ENCODE measurements at regions not wholly inside any gene's neighbourhood (a gene's known extent, or its start where the extent isn't known, plus 50 kb on each side); places are given as distances from the start of the nearest gene placed in this dataset.

DNA sequence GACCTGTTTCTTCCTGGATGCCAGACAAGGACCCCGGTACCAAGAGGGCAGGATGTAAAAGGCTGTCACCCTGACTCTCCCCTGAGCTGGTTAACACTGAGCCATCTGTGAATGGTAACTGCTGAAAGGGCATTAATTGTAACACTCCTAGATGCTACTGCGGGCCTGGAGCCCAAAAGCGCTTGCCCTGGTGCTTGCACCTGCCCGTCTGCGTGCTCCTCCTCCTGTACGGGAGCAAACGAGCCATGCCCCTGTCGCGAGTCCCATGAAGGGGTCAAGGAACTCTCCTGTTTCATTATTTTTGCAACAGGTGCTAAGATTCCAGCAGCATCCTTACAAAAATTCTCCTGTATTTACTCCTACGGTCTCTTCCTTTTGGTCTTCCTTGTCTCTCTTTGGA is 140.0 kb upstream of the LAMA2 start:
- no peaks in the 10 kb centered on the region for H3K4me1 ChIP-seq (ENCODE audit: control insufficient read depth in 2 of 3, insufficient read depth in 2 of 3, low read depth in 1 of 3, low read length in 3 of 3)
- no peaks in the 10 kb centered on the region for H3K27me3 ChIP-seq (ENCODE audit: control insufficient read depth, insufficient read depth, low read length)
- DNase-seq (no peak), FAIRE-seq (no peak)
- no peaks in the 10 kb centered on the region for H3K9me3 ChIP-seq (ENCODE audit: control insufficient read depth in 2 of 3, insufficient read depth in 1 of 3, low read length in 3 of 3)
- no peak overlapping the region for H3K9ac ChIP-seq (ENCODE audit: low read length in 3 of 3)
- TF ChIP-seq, protein P1, sequence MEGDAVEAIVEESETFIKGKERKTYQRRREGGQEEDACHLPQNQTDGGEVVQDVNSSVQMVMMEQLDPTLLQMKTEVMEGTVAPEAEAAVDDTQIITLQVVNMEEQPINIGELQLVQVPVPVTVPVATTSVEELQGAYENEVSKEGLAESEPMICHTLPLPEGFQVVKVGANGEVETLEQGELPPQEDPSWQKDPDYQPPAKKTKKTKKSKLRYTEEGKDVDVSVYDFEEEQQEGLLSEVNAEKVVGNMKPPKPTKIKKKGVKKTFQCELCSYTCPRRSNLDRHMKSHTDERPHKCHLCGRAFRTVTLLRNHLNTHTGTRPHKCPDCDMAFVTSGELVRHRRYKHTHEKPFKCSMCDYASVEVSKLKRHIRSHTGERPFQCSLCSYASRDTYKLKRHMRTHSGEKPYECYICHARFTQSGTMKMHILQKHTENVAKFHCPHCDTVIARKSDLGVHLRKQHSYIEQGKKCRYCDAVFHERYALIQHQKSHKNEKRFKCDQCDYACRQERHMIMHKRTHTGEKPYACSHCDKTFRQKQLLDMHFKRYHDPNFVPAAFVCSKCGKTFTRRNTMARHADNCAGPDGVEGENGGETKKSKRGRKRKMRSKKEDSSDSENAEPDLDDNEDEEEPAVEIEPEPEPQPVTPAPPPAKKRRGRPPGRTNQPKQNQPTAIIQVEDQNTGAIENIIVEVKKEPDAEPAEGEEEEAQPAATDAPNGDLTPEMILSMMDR (IDR thresholded peaks at IDR 0.05; ENCODE audit: borderline replicate concordance, extremely low read depth, insufficient read depth), result no peak
- no peak overlapping the region for H3K4me3 ChIP-seq (ENCODE audit: low read length in 3 of 3)
- intact Hi-C loops (cut with DNase I), result no loop called here
- H3K36me3 ChIP-seq (ENCODE audit: control insufficient read depth in 2 of 3, insufficient read depth in 3 of 3, low read length in 3 of 3), result no peaks in the 10 kb centered on the region
- no peak overlapping the region for H3K27ac ChIP-seq (ENCODE audit: low read depth in 2 of 2, low read length in 2 of 2)

- Histone ChIP-seq H3K4me3 (ENCODE audit: low read length in 3 of 3) (no peak overlapping the region), H3K27ac (ENCODE audit: low read depth in 2 of 2, low read length in 2 of 2) (no peak overlapping the region), H3K9me3 (ENCODE audit: control insufficient read depth in 2 of 3, insufficient read depth in 1 of 3, low read length in 3 of 3) (no peaks in the 10 kb centered on the region), H3K36me3 (ENCODE audit: control insufficient read depth in 2 of 3, insufficient read depth in 3 of 3, low read length in 3 of 3) (no peaks in the 10 kb centered on the region), H3K9ac (ENCODE audit: low read length in 3 of 3) (no peak overlapping the region), H3K4me1 (ENCODE audit: control insufficient read depth in 2 of 3, insufficient read depth in 2 of 3, low read depth in 1 of 3, low read length in 3 of 3) (no peaks in the 10 kb centered on the region), H3K27me3 (ENCODE audit: control insufficient read depth, insufficient read depth, low read length) (no peaks in the 10 kb centered on the region)
- DNase-seq, result no peak
- FAIRE-seq, result no peak
- intact Hi-C loops (cut with DNase I), result no loop called here
- TF ChIP-seq, protein P1 (IDR thresholded peaks at IDR 0.05; ENCODE audit: borderline replicate concordance, extremely low read depth, insufficient read depth), result no peak
Observed at GRCh38 chr6:128740951-128741350, 142.0 kb upstream of the LAMA2 start.

GRCh38 chr6:128739112-128739511 is 143.8 kb upstream of the LAMA2 start:
- no peaks in the 10 kb centered on the region for H3K36me3 ChIP-seq (ENCODE audit: control insufficient read depth in 2 of 3, insufficient read depth in 3 of 3, low read length in 3 of 3)
- intact Hi-C loops (cut with DNase I), result no loop called here

GRCh38 chr6:128738112-128738511 is 144.8 kb upstream of the LAMA2 start:
- intact Hi-C loops (cut with DNase I), result no loop called here
- Histone ChIP-seq H3K4me3 (ENCODE audit: low read length in 3 of 3) (no peak overlapping the region), H3K9me3 (ENCODE audit: control insufficient read depth in 2 of 3, insufficient read depth in 1 of 3, low read length in 3 of 3) (no peaks in the 10 kb centered on the region), H3K9ac (ENCODE audit: low read length in 3 of 3) (no peak overlapping the region), H3K4me1 (ENCODE audit: control insufficient read depth in 2 of 3, insufficient read depth in 2 of 3, low read depth in 1 of 3, low read length in 3 of 3) (no peaks in the 10 kb centered on the region), H3K36me3 (ENCODE audit: control insufficient read depth in 2 of 3, insufficient read depth in 3 of 3, low read length in 3 of 3) (no peaks in the 10 kb centered on the region), H3K27ac (ENCODE audit: low read depth in 2 of 2, low read length in 2 of 2) (no peak overlapping the region), H3K27me3 (ENCODE audit: control insufficient read depth, insufficient read depth, low read length) (no peaks in the 10 kb centered on the region)
- TF ChIP-seq, protein P1 (IDR thresholded peaks at IDR 0.05; ENCODE audit: borderline replicate concordance, extremely low read depth, insufficient read depth), result no peak
- FAIRE-seq (no peak), DNase-seq (no peak)

More at GRCh38 chr6:128739112-128739511, 143.8 kb upstream of the LAMA2 start:
- H3K27me3 ChIP-seq (ENCODE audit: control insufficient read depth, insufficient read depth, low read length), result no peaks in the 10 kb centered on the region
- no peaks in the 10 kb centered on the region for H3K4me1 ChIP-seq (ENCODE audit: control insufficient read depth in 2 of 3, insufficient read depth in 2 of 3, low read depth in 1 of 3, low read length in 3 of 3)
- TF ChIP-seq, protein P1 (IDR thresholded peaks at IDR 0.05; ENCODE audit: borderline replicate concordance, extremely low read depth, insufficient read depth), result no peak
- H3K27ac ChIP-seq (ENCODE audit: low read depth in 2 of 2, low read length in 2 of 2), result no peak overlapping the region
- FAIRE-seq (no peak), DNase-seq (no peak)
- H3K9ac ChIP-seq (ENCODE audit: low read length in 3 of 3), result no peak overlapping the region
- no peak overlapping the region for H3K4me3 ChIP-seq (ENCODE audit: low read length in 3 of 3)
- H3K9me3 ChIP-seq (ENCODE audit: control insufficient read depth in 2 of 3, insufficient read depth in 1 of 3, low read length in 3 of 3), result no peaks in the 10 kb centered on the region

All from kidney (tissue), 13 donors.